Small intestine (tissue), 7 donors: ENCODE measurements at regions not wholly inside any gene's neighbourhood (a gene's known extent, or its start where the extent isn't known, plus 50 kb on each side); places are given as distances from the start of the nearest gene placed in this dataset.

ENCODE experiments used
- DNase-seq, 2 donors: peaks; one replicate each; pipeline versions ENCODE4 v3.0.0 to v3.0.0-alpha.2; 2013
- FAIRE-seq: peaks from 2 replicates; lab custom pipeline; 2012; peaks lifted over from hg19 to GRCh38; lab: Jason Lieb, UNC
- H3K27ac ChIP-seq, 3 donors: one replicate each; pipeline ENCODE4 v1.5.1; 2013; ENCODE audit warnings: low read length in 2 of 3, mild to moderate bottlenecking in 2 of 3, control low read depth in 1 of 3, inconsistent platforms in 1 of 3, low read depth in 1 of 3, moderate library complexity in 1 of 3
- H3K27me3 ChIP-seq, 3 donors: one replicate each; pipeline ENCODE4 v1.6.1; 2013; ENCODE audit warnings: low read length in 3 of 3, inconsistent platforms in 1 of 3; ENCODE audit not compliant: control insufficient read depth in 3 of 3, insufficient read depth in 3 of 3
- H3K36me3 ChIP-seq, 3 donors: one replicate each; pipeline ENCODE4 v1.6.1; 2013; ENCODE audit warnings: low read length in 3 of 3, inconsistent platforms in 1 of 3, low read depth in 1 of 3, mild to moderate bottlenecking in 1 of 3, moderate library complexity in 1 of 3; ENCODE audit not compliant: control insufficient read depth in 3 of 3, insufficient read depth in 2 of 3
- H3K4me1 ChIP-seq, 3 donors: one replicate each; pipeline ENCODE4 v1.6.1; 2013; ENCODE audit warnings: low read length in 2 of 3, inconsistent platforms in 1 of 3, low read depth in 1 of 3, mild to moderate bottlenecking in 1 of 3, moderate library complexity in 1 of 3; ENCODE audit not compliant: control insufficient read depth in 3 of 3, insufficient read depth in 2 of 3
- H3K4me3 ChIP-seq, 3 donors: one replicate each; pipeline ENCODE4 v1.5.1; 2013; ENCODE audit warnings: low read length in 3 of 3, control low read depth in 1 of 3, inconsistent platforms in 1 of 3, low read depth in 1 of 3, mild to moderate bottlenecking in 1 of 3, moderate library complexity in 1 of 3
- H3K9me3 ChIP-seq, 2 donors: one replicate each; pipeline ENCODE4 v1.6.1; 2013; ENCODE audit warnings: low read depth in 1 of 2, low read length in 1 of 2; ENCODE audit not compliant: control insufficient read depth in 2 of 2, insufficient read depth in 1 of 2
- WGBS, 3 donors: extraction: QIAGEN DNeasy Blood & Tissue Kit; methylation state at CpG; one replicate each; pipeline ENCODE4 v1.1.7; 2013; 5-methylcytosine and 5-hydroxymethylcytosine counted together
- donor health status: healthy with polysubstance abuse.
- donor health status: control.
- donor health status: control.
- donor health status: Bipolar disorder and iron deficiency.
- donor health status: healthy.

DNA sequence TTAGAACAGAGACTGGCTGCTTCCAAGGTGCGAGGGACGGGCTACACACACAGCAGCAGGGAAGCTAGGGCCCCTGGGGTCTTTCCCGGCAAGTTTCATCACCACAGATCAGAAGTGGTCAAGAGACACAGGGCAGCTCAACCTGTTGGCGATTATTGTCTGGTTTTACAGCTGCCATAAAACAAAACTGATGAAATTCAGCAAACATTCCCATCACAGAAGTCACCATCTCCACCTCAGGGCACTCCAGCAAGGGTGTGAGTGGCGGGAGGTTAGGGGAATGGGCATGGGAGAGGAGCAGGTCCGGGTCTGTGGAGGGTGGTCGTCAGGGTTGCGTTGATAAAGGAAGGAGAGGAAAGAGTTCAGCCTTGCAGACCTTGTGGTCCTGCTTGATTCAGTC lies 91.0 kb downstream of the PXDC1 start:
- 67 to 77% (median 71%) methylated on average over 8 of the region's 8 CpGs for WGBS, 3 donors
- Histone ChIP-seq H3K27me3 (peaks cover 0 to 2% (median 0%) of the 10 kb centered on the region in 3 donors), H3K9me3 (peaks cover 0 to 6% of the 10 kb centered on the region in 2 donors), H3K4me1 (peaks cover 0 to 4% (median 0%) of the 10 kb centered on the region in 3 donors), H3K4me3 (no peak overlapping the region), H3K36me3 (no peaks in the 10 kb centered on the region), H3K27ac (no peak overlapping the region)
- FAIRE-seq = no peak
- peak in 1 of 2 donors; percentile 41 for DNase-seq

DNA sequence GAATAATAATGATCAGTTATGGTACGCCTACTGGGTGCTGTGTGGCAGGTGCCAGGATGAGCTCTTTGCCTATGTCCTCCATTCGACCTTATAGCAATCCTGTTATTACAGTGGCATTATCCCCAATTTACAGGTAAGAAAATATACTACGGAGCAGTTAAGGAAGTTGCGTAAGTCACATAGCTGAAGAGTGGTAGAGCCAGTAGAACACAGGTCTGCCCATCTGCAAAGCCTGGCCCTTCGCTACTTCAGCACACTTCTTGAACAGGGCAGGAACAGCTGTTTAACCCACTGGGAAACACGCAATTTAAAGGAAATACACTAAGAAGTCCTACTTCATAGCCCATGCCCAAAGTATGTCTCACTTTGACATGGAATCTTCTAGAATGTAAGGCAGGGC lies 91.8 kb downstream of the PXDC1 start:
- DNase-seq (no peak), FAIRE-seq (no peak)
- WGBS, 3 donors = 84 to 91% (median 90%) methylated on average over 6 of the region's 6 CpGs
- Histone ChIP-seq H3K36me3 (no peaks in the 10 kb centered on the region), H3K4me1 (no peaks in the 10 kb centered on the region), H3K4me3 (no peak overlapping the region), H3K27me3 (peaks cover 0 to 2% (median 0%) of the 10 kb centered on the region in 3 donors), H3K9me3 (peaks cover 0 to 6% of the 10 kb centered on the region in 2 donors), H3K27ac (no peak overlapping the region)

DNA sequence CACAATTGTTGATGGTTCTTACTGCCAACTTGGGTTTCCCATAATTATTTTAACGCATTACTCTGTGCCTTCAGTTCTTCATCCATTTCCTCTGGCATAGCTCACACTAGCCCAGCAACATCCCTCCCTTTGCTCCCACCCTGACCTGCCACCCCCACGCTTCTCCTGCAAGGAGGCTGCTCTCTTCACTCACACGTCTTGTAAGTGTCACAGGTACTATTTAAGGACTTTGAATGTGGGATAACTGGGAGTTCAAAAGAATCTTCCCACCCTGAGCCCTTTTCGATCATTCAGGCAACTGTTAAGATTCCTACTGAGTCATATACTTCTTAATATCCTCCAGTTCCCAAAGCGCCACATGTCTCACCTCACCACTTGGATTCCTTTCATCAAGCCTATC lies 95.4 kb downstream of the PXDC1 start:
- Histone ChIP-seq H3K27ac (no peak overlapping the region), H3K4me3 (no peak overlapping the region), H3K9me3 (peaks cover 0 to 6% of the 10 kb centered on the region in 2 donors), H3K4me1 (no peaks in the 10 kb centered on the region), H3K36me3 (no peaks in the 10 kb centered on the region), H3K27me3 (peaks cover 0 to 2% (median 0%) of the 10 kb centered on the region in 3 donors)
- WGBS, 3 donors = 88 to 92% (median 90%) methylated on average over 5 of the region's 5 CpGs
- FAIRE-seq = no peak
- no peak for DNase-seq

DNA sequence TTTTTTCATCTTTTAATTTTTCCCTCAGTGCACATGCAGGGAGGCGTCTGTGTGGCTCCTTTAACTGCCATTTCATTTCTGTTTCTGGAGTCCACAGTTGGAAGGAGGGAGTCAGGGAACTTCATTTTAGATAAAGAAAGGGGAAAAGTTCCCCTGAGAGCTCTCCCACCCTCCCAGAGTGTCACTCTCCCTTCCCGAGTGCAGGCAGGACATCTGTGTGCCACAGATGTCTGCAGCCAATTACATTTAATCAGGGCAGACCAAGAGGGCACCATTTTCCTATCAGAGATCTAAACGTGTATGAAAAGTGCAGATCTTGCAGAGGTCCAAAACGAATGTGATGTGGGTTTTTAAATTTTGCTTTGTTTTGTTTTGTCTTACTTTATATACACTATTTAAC lies 96.6 kb downstream of the PXDC1 start:
- Histone ChIP-seq H3K27me3 (peaks cover 0 to 2% (median 0%) of the 10 kb centered on the region in 3 donors), H3K4me1 (no peaks in the 10 kb centered on the region), H3K4me3 (no peak overlapping the region), H3K36me3 (no peaks in the 10 kb centered on the region), H3K9me3 (peaks cover 0 to 6% of the 10 kb centered on the region in 2 donors), H3K27ac (no peak overlapping the region)
- DNase-seq (no peak), FAIRE-seq (no peak)
- 51 to 52% (median 51%) methylated on average over 4 of the region's 4 CpGs for WGBS, 3 donors

DNA sequence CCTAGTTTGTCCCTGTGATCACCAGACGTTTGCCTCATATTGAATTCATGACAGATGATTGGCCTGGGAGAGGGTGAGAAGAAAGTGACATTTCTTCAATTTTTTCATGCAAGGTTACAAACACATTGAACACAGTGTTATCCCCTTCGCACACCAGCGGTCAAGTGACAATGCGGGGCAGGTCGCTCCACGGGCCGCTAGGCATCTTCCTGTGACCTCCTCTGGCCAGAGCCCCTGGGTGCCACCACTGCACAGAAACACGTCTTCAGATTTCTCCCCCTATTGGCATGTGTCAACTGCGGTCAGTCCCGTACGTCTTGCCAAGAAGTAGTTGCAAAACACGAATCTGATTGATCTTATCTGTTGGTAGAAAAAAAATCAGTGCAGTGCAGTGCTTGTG lies 97.1 kb downstream of the PXDC1 start:
- H3K36me3 ChIP-seq = no peaks in the 10 kb centered on the region
- no peak overlapping the region for H3K27ac ChIP-seq
- H3K4me1 ChIP-seq = no peaks in the 10 kb centered on the region
- FAIRE-seq (no peak), DNase-seq (no peak)
- peaks cover 0 to 6% of the 10 kb centered on the region in 2 donors for H3K9me3 ChIP-seq
- H3K4me3 ChIP-seq = no peak overlapping the region
- H3K27me3 ChIP-seq = no peaks in the 10 kb centered on the region
- WGBS, 3 donors = 86 to 89% (median 87%) methylated on average over 12 of the region's 12 CpGs

DNA sequence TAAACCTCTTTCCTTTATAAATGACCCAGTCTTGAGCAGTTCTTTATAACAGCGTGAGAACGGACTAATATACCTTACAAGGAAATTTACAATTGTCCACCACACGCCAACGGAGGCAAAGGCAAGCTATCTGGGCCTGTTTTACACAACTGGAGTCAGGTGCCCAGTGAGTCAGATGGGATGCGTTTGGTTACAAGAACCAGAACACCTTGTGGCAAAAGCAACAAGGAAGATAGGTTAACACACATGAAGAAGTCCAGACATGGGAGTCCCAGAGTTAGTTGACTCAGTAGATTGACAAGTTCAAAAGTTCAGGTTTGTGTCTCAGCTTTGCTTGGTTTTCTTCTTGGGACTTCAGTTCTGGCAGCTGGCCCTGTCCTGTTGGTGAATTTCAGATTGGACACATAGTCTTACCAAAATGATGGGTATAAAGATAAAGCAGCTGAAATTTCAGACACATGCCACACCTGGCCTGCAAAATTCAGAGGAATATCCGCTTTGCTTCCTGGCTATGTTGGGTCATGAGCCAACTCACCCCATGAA lies 97.9 kb downstream of the PXDC1 start:
- DNase-seq (no peak), FAIRE-seq (no peak)
- H3K4me1 ChIP-seq = no peaks in the 10 kb centered on the region
- H3K36me3 ChIP-seq = no peaks in the 10 kb centered on the region
- no peak overlapping the region for H3K4me3 ChIP-seq
- H3K27me3 ChIP-seq = no peaks in the 10 kb centered on the region
- no peak overlapping the region for H3K27ac ChIP-seq
- 86 to 93% (median 90%) methylated on average over 6 of the region's 6 CpGs for WGBS, 3 donors
- peaks cover 0 to 6% of the 10 kb centered on the region in 2 donors for H3K9me3 ChIP-seq

DNA sequence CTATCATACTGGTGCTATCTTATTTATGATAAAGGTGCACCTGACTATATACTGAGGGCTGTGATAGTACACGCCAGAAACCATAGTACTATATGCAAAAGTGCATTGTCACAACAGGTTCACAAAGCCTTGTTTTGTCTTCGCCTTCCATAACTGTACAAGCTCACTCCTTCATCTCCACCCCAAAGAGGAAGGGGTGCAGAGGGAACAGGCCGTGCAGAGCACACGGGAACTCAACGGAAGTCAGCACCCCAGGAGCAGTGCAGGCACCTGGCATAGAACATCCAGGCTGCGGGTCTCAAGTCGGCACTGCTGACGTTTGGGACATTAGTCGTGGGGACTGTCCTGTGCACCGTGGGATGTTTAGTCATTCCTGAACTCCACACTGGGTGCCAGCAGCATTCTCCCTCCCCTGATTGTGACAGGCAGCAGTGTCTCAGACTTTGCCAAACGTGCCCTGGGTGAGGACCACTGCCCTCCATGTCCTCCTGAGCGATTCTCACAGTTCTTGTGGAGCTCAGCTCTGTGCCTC lies 99.7 kb downstream of the PXDC1 start:
- Histone ChIP-seq H3K27me3 (no peaks in the 10 kb centered on the region), H3K27ac (no peak overlapping the region), H3K4me1 (no peaks in the 10 kb centered on the region), H3K4me3 (no peak overlapping the region), H3K9me3 (peaks cover 0 to 3% of the 10 kb centered on the region in 2 donors), H3K36me3 (no peaks in the 10 kb centered on the region)
- FAIRE-seq = no peak
- 77 to 84% (median 79%) methylated on average over 12 of the region's 12 CpGs for WGBS, 3 donors
- DNase-seq = no peak

DNA sequence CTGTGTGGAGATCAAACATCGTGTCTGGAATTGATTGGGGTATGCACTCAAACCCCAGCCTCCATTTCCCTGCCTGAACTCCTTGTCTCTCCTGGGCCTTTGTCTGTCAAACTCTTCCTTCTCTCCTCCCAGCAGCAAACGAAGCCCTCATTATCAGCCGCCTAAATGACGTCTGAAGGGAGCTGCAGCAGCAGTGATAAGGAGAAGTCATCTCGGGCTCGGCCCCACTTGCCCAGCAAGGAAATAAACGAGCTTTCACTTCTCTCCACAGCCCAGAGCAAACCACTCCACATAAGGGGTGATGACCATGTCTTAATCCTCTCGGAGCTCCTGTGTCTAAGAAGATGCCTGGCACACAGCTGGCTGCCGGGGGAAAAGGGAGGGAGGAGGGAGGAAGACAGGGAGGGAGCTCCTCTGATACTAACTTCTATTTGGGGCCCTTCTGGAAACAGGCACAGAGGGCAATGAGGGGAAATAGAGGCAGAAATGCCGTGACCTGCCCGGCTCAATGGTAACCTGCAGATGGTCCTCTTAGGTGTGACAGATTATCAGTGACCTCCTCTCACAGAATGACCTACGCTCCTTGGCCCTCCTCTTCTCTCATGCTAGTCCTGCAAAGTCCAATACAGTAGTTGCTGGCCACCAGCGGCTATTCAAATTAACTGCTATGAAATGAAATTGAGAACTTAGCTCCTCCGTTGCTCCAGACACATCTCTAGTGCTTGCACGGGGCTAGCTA lies 100.4 kb downstream of the PXDC1 start:
- Histone ChIP-seq H3K4me3 (no peak overlapping the region), H3K27ac (no peak overlapping the region), H3K36me3 (no peaks in the 10 kb centered on the region), H3K27me3 (no peaks in the 10 kb centered on the region), H3K4me1 (no peaks in the 10 kb centered on the region), H3K9me3 (no peaks in the 10 kb centered on the region)
- 36 to 60% (median 43%) methylated on average over 15 of the region's 15 CpGs for WGBS, 3 donors
- DNase-seq (peak; percentile 35 to 47), FAIRE-seq (no peak)
